Neural cell (in vitro differentiated cells): ENCODE measurements at regions not wholly inside any gene's neighbourhood (a gene's known extent, or its start where the extent isn't known, plus 50 kb on each side); places are given as distances from the start of the nearest gene placed in this dataset.

Experiments
- H2AFZ ChIP-seq: fragments of 200-600, 300-800 bp; sonication (generic), shearing (Covaris generic); 2 replicates; pipeline ENCODE4 v1.6.0; 2014; ENCODE audit warnings: low read depth, mild to moderate bottlenecking, antibody characterized with exemption, low read length, moderate library complexity
- H3F3A ChIP-seq: fragments of 200-600 bp; shearing (Covaris generic); 2 replicates; pipeline ENCODE4 v1.6.1; 2016; ENCODE audit warnings: mild to moderate bottlenecking, moderate library complexity, mixed read lengths, antibody characterized with exemption, low read length; ENCODE audit not compliant: insufficient read depth, poor library complexity, severe bottlenecking
- H3K27ac ChIP-seq: fragments of 200-600, 300-800 bp; sonication (generic), shearing (Covaris generic); 2 replicates; pipeline ENCODE4 v1.5.1; 2014; ENCODE audit warnings: mild to moderate bottlenecking, low read length, moderate library complexity
- H3K27me3 ChIP-seq: fragments of 300-800, 200-600 bp; sonication (generic), shearing (Covaris generic); 2 replicates; pipeline ENCODE4 v1.6.0; 2014; ENCODE audit warnings: mild to moderate bottlenecking, low read depth, low read length, moderate library complexity; ENCODE audit not compliant: insufficient read depth
- H3K36me3 ChIP-seq: fragments of 300-800, 200-600 bp; sonication (generic), shearing (Covaris generic); 2 replicates; pipeline ENCODE4 v1.5.1; 2014; ENCODE audit warnings: mild to moderate bottlenecking, antibody characterized with exemption, low read length, moderate library complexity; ENCODE audit not compliant: insufficient read depth
- H3K4me2 ChIP-seq: fragments of 300-800, 200-600 bp; sonication (generic), shearing (Covaris generic); 2 replicates; pipeline ENCODE4 v1.6.0; 2014; ENCODE audit warnings: mild to moderate bottlenecking, low read length
- H3K4me3 ChIP-seq: fragments of 300-800, 200-600 bp; sonication (generic), shearing (Covaris generic); 2 replicates; pipeline ENCODE4 v1.5.1; 2014; ENCODE audit warnings: mild to moderate bottlenecking, low read length, moderate library complexity
- H3K79me2 ChIP-seq: fragments of 200-600 bp; shearing (Covaris generic); replicated peaks from 2 replicates; pipeline ENCODE4 v1.6.0; 2014; ENCODE audit warnings: mild to moderate bottlenecking, low read length, moderate library complexity; ENCODE audit not compliant: insufficient read depth
- H3K9ac ChIP-seq: fragments of 300-800, 200-600 bp; sonication (generic), shearing (Covaris generic); 2 replicates; pipeline ENCODE4 v1.6.1; 2016; ENCODE audit warnings: mild to moderate bottlenecking, low read length, mixed read lengths
- H3K9me2 ChIP-seq: fragments of 200-600 bp; shearing (Covaris generic); 2 replicates; pipeline ENCODE4 v1.6.1; 2016; ENCODE audit warnings: mild to moderate bottlenecking, low read length, mixed read lengths; ENCODE audit not compliant: insufficient read depth
- H3K9me3 ChIP-seq: fragments of 200-600, 300-800 bp; sonication (generic), shearing (Covaris generic); 2 replicates; pipeline ENCODE4 v1.6.1; 2016; ENCODE audit warnings: mild to moderate bottlenecking, mixed run types, low read length, moderate library complexity, mixed read lengths
- H4K20me1 ChIP-seq: fragments of 200-600 bp; shearing (Covaris generic); 2 replicates; pipeline ENCODE4 v1.6.1; 2016; ENCODE audit warnings: mild to moderate bottlenecking, mixed run types; ENCODE audit not compliant: insufficient read depth
- EP300 ChIP-seq: fragments of 450-650 bp; conservative IDR thresholded peaks from 2 replicates; pipeline ENCODE4 v1.6.1; 2014; ENCODE audit warnings: antibody characterized with exemption, mild to moderate bottlenecking, moderate library complexity; ENCODE audit not compliant: poor library complexity, severe bottlenecking
- EZH2 ChIP-seq: fragments of 200-600, 300-800 bp; shearing (Covaris generic), sonication (generic); IDR thresholded peaks from 2 replicates; pipeline ENCODE4 v1.6.1; 2014; ENCODE audit warnings: antibody characterized with exemption, low read length, borderline replicate concordance, mild to moderate bottlenecking; ENCODE audit not compliant: insufficient read depth, poor library complexity, severe bottlenecking
- MXI1 ChIP-seq: fragments of 450-650 bp; conservative IDR thresholded peaks from 2 replicates; pipeline ENCODE4 v1.6.1; 2014; ENCODE audit warnings: antibody characterized with exemption, mild to moderate bottlenecking; ENCODE audit not compliant: poor library complexity, severe bottlenecking
- POLR2AphosphoS5 ChIP-seq: IDR thresholded peaks from 2 replicates; pipeline ENCODE4 v1.6.1; 2012
- RAD21 ChIP-seq: fragments of 450-650 bp; conservative IDR thresholded peaks from 2 replicates; pipeline ENCODE4 v1.6.1; 2014; ENCODE audit warnings: antibody characterized with exemption, mild to moderate bottlenecking, moderate library complexity
- SMC3 ChIP-seq: fragments of 450-650 bp; conservative IDR thresholded peaks from 2 replicates; pipeline ENCODE4 v1.6.1; 2014; ENCODE audit warnings: antibody characterized with exemption, mild to moderate bottlenecking, moderate library complexity; ENCODE audit not compliant: poor library complexity
- TAF1 ChIP-seq: IDR thresholded peaks from 2 replicates; pipeline ENCODE4 v1.6.1; 2012; ENCODE audit warnings: low read depth
- TF ChIP-seq, protein P1 (sequence below): fragments of 450-650 bp; IDR thresholded peaks from 2 replicates; pipeline ENCODE4 v1.5.1; 2014; ENCODE audit warnings: antibody characterized with exemption, mild to moderate bottlenecking, moderate library complexity; ENCODE audit not compliant: poor library complexity, severe bottlenecking
- TF ChIP-seq, protein P2 (sequence below): IDR thresholded peaks from 2 replicates; pipeline ENCODE4 v1.6.1; 2012; ENCODE audit warnings: borderline replicate concordance

DNA sequence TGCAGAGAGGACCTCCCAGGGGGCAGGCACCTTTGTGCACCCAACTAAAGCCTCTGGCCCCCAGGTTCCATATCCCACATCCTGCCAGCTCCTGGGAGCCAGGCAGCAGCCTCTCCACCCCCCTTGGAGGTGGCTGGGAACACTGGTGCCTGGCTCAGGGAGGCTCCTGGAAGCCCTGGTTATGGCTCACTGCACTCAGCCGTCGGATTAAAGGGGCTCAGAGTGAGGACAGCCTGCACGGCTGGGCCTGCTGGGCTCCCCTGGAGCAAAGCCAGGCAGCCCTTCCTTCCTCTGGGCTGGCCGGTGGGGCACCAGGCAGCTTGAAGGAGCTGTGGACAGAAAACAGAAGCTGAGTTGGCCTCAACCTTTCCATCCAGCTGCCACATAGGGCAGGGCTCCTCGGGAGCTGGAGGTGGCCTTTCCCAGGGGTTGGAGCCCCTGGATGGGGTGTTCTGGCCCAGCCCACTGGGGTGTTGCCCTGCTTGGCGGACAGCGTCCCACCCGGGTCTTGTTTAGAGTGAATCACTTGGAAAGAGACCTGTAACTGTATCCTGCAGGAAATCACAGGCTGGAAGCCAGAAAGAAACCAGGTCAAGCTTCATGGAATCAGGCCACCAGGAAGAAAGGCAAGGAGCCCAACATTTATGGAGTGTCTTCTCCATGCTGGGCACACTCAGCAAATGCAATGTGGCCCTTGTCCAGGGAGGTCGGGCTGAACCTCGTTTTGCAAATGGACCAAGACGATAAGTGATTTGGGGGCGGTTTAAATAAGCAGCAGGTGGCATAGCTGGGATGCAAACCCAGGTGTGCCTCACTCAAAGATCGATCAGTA is 253.3 kb downstream of the SOX9 start:
- TF ChIP-seq, protein P1, sequence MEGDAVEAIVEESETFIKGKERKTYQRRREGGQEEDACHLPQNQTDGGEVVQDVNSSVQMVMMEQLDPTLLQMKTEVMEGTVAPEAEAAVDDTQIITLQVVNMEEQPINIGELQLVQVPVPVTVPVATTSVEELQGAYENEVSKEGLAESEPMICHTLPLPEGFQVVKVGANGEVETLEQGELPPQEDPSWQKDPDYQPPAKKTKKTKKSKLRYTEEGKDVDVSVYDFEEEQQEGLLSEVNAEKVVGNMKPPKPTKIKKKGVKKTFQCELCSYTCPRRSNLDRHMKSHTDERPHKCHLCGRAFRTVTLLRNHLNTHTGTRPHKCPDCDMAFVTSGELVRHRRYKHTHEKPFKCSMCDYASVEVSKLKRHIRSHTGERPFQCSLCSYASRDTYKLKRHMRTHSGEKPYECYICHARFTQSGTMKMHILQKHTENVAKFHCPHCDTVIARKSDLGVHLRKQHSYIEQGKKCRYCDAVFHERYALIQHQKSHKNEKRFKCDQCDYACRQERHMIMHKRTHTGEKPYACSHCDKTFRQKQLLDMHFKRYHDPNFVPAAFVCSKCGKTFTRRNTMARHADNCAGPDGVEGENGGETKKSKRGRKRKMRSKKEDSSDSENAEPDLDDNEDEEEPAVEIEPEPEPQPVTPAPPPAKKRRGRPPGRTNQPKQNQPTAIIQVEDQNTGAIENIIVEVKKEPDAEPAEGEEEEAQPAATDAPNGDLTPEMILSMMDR = no peak
- TF ChIP-seq EZH2 = no peak
- no peak for TF ChIP-seq SMC3
- TF ChIP-seq, protein P2, sequence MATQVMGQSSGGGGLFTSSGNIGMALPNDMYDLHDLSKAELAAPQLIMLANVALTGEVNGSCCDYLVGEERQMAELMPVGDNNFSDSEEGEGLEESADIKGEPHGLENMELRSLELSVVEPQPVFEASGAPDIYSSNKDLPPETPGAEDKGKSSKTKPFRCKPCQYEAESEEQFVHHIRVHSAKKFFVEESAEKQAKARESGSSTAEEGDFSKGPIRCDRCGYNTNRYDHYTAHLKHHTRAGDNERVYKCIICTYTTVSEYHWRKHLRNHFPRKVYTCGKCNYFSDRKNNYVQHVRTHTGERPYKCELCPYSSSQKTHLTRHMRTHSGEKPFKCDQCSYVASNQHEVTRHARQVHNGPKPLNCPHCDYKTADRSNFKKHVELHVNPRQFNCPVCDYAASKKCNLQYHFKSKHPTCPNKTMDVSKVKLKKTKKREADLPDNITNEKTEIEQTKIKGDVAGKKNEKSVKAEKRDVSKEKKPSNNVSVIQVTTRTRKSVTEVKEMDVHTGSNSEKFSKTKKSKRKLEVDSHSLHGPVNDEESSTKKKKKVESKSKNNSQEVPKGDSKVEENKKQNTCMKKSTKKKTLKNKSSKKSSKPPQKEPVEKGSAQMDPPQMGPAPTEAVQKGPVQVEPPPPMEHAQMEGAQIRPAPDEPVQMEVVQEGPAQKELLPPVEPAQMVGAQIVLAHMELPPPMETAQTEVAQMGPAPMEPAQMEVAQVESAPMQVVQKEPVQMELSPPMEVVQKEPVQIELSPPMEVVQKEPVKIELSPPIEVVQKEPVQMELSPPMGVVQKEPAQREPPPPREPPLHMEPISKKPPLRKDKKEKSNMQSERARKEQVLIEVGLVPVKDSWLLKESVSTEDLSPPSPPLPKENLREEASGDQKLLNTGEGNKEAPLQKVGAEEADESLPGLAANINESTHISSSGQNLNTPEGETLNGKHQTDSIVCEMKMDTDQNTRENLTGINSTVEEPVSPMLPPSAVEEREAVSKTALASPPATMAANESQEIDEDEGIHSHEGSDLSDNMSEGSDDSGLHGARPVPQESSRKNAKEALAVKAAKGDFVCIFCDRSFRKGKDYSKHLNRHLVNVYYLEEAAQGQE = no peak
- TF ChIP-seq MXI1 = no peak
- TF ChIP-seq EP300 = no peak
- TF ChIP-seq RAD21 = no peak
- no peak for TF ChIP-seq POLR2AphosphoS5
- TF ChIP-seq TAF1 = no peak
- Histone ChIP-seq H3K36me3 (no peaks in the 10 kb centered on the region), H2AFZ (no peak overlapping the region)

DNA sequence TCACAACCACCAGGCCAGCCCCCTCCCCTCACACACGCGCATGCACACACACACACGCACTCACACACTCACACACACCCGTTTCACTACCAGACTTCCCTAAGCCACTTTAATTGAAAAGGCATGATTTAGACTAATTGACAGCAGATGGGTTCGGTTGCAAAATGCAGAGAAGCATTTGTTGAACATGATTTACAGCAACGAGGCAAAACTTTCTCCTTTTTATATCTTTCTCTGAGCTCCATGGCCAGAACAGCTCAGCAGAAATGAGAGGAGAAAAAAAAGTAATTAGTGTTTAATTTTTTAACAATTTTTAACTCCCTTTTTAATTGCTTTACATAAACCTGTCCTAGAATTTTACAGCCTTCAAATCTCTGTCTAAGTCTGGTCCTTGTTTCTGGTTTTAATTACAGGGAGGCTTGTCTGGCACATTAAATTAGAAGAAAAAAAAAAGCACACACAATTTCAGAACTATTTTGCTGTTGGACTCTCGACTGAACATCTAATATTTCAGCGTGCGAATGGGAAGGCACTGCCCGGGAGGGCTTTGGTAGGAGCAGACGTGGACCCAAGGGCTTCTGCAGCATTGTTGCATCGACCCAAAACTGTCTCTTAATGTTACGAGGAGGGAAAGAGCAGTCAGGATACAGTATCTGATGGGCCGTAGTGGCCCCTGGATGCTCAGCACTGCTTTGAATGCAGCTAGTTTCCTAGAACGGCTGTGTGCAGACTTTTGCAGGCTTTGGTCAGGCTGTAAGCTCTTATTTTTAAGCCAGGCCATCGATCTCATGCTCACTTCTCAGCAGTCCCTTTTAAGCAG is 255.9 kb downstream of the SOX9 start:
- H3K4me3 ChIP-seq = no peak overlapping the region
- H3K9me2 ChIP-seq = no peaks in the 10 kb centered on the region
- H3K9me3 ChIP-seq = no peaks in the 10 kb centered on the region
- H3K79me2 ChIP-seq = no peaks in the 10 kb centered on the region
- H3F3A ChIP-seq = no peaks in the 10 kb centered on the region
- no peak overlapping the region for H2AFZ ChIP-seq
- no peak for TF ChIP-seq EZH2
- H3K27ac ChIP-seq = no peak overlapping the region
- no peak overlapping the region for H3K4me2 ChIP-seq
- no peaks in the 10 kb centered on the region for H3K36me3 ChIP-seq
- H4K20me1 ChIP-seq = no peaks in the 10 kb centered on the region
- H3K9ac ChIP-seq = no peak overlapping the region
- no peaks in the 10 kb centered on the region for H3K27me3 ChIP-seq

More for the DNA sequence above, 253.3 kb downstream of the SOX9 start:
- Histone ChIP-seq H3K27ac (no peak overlapping the region), H3K27me3 (no peaks in the 10 kb centered on the region), H4K20me1 (no peaks in the 10 kb centered on the region), H3K9me2 (no peaks in the 10 kb centered on the region), H3K9me3 (no peaks in the 10 kb centered on the region), H3K9ac (no peak overlapping the region), H3K79me2 (no peaks in the 10 kb centered on the region), H3K4me2 (no peak overlapping the region), H3K4me3 (no peak overlapping the region), H3F3A (no peaks in the 10 kb centered on the region)
